SK-N-MC (cell line): ENCODE measurements at regions not wholly inside any gene's neighbourhood (a gene's known extent, or its start where the extent isn't known, plus 50 kb on each side); places are given as distances from the start of the nearest gene placed in this dataset.

ENCODE experiments used
- DNase-seq: peaks from one replicate; pipeline ENCODE4 v3.0.0-alpha.2; 2011; ENCODE audit warnings: low read depth, low spot score
- H3K27ac ChIP-seq: fragments of 200-600 bp; sonication (generic); 2 replicates; pipeline ENCODE4 v1.5.1; 2016; ENCODE audit warnings: mixed run types
- H3K36me3 ChIP-seq: fragments of 200-600 bp; sonication (generic); 2 replicates; pipeline ENCODE4 v1.6.1; 2017; ENCODE audit warnings: antibody characterized with exemption, low read length, mixed read lengths; ENCODE audit not compliant: insufficient read depth
- H3K4me3 ChIP-seq: fragments of 200-600 bp; sonication (generic); 2 replicates; pipeline ENCODE4 v1.5.1; 2016
- H3K9ac ChIP-seq: fragments of 200-600 bp; sonication (generic); 2 replicates; pipeline ENCODE4 v1.8.0; 2017; ENCODE audit warnings: mixed run types, mixed read lengths; ENCODE audit not compliant: insufficient read length
- H3K9me3 ChIP-seq: fragments of 200-600 bp; sonication (generic); 2 replicates; pipeline ENCODE4 v1.6.1; 2017; ENCODE audit warnings: low read depth, mild to moderate bottlenecking, antibody characterized with exemption, low read length, moderate library complexity, mixed read lengths
- EZH2 ChIP-seq: fragments of 200-600 bp; sonication (generic); IDR thresholded peaks from one replicate; pipeline ENCODE4 v1.6.1; 2017; ENCODE audit warnings: antibody characterized with exemption
- FOXP2 ChIP-seq: optimal IDR thresholded peaks from 2 replicates; pipeline ENCODE3; 2011; ENCODE audit warnings: mild to moderate bottlenecking, moderate library complexity; ENCODE audit not compliant: insufficient read depth; ENCODE audit errors: extremely low read length, control extremely low read depth
- POLR2AphosphoS5 ChIP-seq: IDR thresholded peaks from 2 replicates; pipeline ENCODE4 v1.6.1; 2012; ENCODE audit warnings: mild to moderate bottlenecking, low read depth, low read length, borderline replicate concordance

DNA sequence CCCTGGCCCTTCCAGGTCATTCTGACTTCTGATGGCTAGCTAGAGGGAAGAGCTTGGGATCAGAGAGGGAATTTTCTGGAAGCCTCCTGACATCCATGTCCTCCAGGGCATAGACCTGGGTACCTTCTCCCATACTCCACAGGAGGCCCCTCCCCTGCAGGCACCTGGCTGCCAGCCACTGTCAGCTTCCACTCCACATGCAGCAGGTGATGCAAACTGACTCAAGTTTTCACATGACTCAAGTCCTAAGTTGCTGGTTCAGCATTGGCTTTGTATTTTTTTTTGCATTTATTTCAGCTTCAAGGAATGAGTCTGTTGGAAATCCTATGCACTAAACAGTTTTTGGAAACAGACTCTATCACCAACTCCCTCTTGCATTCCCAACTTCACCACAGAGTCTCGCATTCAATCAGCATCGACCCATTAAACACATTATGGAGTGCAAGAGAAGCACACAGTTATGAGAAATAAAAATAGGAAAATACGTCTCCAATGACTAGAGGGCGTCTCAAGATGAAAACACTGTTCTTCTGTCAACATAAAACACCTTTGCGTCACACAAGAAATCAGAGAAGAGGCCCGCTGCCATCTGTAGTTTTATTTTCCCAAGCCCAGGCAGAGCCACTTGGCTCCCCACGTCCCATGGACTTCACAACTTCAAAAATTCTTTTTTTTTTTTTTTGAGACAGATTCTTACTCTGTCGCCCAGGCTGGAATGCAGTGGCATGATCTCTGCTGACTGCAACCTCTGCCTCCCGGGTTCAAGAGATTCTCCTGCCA lies 362.6 kb upstream of the MGMT start:
- Histone ChIP-seq H3K27ac (no peak overlapping the region), H3K4me3 (no peak overlapping the region), H3K36me3 (no peaks in the 10 kb centered on the region), H3K9ac (no peak overlapping the region), H3K9me3 (no peaks in the 10 kb centered on the region)
- no peak for TF ChIP-seq POLR2AphosphoS5
- no peak for TF ChIP-seq FOXP2
- no peak for TF ChIP-seq EZH2
- no peak for DNase-seq

DNA sequence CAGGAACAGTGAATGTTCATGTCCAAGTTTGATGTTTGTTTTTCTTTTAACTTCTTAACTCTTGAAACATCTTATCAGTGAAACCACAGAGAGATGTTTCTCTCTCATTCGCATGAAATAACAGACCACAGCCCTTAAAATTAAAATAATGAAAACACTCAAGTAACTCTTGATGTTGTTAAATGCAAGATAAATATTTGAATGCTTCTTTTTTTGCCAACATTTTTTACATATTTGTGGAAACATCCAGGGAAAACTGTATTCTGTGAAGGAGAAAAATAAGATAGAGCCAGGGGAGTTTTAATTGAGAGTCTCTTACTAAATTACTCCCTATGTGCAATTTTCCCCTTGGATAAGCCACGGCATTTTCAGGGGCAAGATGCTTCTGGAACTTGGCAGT lies 361.8 kb upstream of the MGMT start:
- Histone ChIP-seq H3K9ac (no peak overlapping the region), H3K4me3 (no peak overlapping the region), H3K36me3 (no peaks in the 10 kb centered on the region), H3K9me3 (no peaks in the 10 kb centered on the region), H3K27ac (no peak overlapping the region)
- no peak for DNase-seq
- TF ChIP-seq POLR2AphosphoS5 (no peak), FOXP2 (no peak), EZH2 (no peak)

DNA sequence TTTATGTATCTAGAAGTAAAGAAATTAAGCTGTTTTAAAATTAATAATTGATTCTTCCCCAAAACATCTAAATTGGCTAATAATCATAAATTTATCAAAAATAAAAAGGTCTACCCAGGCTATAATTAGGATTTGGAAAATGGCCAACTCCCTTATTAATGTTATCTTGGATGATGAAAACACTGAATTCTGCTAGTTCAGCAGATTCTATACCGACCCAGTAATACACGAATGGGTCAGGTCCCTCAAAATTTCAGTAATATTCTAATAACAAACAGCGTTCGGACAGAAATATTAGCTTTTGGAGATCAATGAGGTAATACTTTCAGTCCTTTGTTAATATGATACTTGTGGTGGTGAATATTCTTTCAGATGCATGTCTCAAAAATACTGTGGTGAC lies 360.7 kb upstream of the MGMT start:
- H3K9me3 ChIP-seq: no peaks in the 10 kb centered on the region
- no peak for DNase-seq
- no peak for TF ChIP-seq POLR2AphosphoS5
- no peak for TF ChIP-seq FOXP2
- no peak for TF ChIP-seq EZH2
- H3K9ac ChIP-seq: no peak overlapping the region
- H3K36me3 ChIP-seq: no peaks in the 10 kb centered on the region
- no peak overlapping the region for H3K27ac ChIP-seq
- H3K4me3 ChIP-seq: no peak overlapping the region

DNA sequence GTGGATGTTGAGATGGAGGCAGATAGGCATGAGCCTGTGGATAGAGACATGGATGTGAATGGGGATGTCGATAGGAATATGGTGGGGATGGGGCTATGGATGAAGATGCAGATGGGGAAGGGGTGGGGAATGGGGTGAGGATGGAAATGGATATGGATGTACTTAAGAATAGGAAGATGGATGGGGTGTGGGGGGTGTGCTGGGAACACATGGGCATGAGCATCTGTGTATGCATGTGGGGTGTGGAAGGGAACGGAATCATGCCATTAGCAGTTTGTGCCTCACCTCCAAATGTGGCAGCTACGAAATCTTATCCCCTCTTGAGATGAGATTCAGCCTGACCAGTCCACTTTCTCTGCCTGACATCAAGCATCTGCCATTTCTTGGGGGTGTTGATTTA lies 359.5 kb upstream of the MGMT start:
- Histone ChIP-seq H3K27ac (no peak overlapping the region), H3K36me3 (no peaks in the 10 kb centered on the region), H3K9me3 (no peaks in the 10 kb centered on the region), H3K4me3 (no peak overlapping the region), H3K9ac (no peak overlapping the region)
- no peak for TF ChIP-seq FOXP2
- no peak for TF ChIP-seq EZH2
- DNase-seq: no peak

DNA sequence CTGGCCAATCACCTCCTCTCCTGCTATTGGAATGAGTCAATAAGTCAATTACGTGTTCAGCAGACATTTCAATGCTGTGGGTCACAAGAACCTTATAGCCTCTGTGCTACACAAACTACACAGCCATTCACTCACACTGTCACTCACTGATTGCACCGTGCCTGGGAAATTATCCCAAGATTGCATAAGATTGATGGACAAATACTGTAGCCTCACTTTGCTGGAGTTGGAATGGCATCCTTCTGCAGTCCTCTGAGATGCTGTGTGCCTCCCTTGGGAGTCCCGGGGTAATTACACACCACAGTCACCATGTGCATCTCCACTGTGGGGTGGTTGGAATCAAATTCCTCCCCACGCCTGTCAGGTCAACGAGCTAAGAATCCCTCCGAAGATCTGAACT lies 358.7 kb upstream of the MGMT start:
- DNase-seq: no peak
- Histone ChIP-seq H3K9me3 (no peaks in the 10 kb centered on the region), H3K9ac (no peak overlapping the region), H3K4me3 (no peak overlapping the region), H3K27ac (no peak overlapping the region), H3K36me3 (no peaks in the 10 kb centered on the region)
- TF ChIP-seq EZH2 (no peak), POLR2AphosphoS5 (no peak), FOXP2 (no peak)

DNA sequence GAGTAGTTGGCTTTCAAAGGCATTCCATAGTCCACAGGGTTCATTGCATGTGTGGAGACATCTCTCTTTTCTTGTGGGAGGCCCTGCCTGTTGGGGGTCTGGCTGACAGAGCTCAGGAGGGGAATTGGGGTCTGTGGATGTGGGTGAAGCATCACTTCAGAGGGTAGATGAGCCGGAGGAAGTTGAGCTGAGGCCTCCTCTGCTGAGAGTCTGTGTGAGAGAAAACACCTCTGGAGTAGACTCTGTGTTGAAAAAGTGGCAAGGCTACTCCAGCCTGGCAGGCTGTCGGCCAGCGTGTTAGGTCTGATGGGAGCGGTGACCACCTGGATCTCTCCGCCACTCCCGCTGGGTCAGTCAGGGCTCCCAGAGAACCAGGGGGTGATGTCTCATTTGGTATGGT lies 358.0 kb upstream of the MGMT start:
- H3K36me3 ChIP-seq: no peaks in the 10 kb centered on the region
- no peak for DNase-seq
- no peak overlapping the region for H3K9ac ChIP-seq
- no peak overlapping the region for H3K4me3 ChIP-seq
- H3K27ac ChIP-seq: no peak overlapping the region
- no peak for TF ChIP-seq EZH2
- TF ChIP-seq FOXP2: no peak
- no peaks in the 10 kb centered on the region for H3K9me3 ChIP-seq

DNA sequence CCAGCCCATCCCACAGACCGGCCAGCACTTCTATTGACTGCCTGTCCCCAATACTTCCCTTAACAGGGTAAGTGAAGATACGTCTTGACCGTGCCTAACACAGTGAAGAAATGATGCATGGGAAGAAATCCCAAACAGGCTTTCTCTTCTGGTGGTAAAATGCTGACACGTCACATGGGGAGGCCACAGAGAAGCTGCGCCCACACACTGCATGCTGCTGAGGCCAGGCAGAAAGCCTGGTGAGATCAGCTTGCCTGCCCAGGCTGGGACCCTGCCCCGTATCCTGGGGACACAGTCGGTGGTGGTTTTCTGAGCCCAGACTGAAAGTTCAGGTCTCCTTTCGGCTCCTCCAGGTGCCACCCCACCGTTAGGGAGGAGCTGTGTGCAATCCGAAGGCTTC lies 356.3 kb upstream of the MGMT start:
- H3K4me3 ChIP-seq: no peak overlapping the region
- no peak overlapping the region for H3K9ac ChIP-seq
- DNase-seq: no peak
- TF ChIP-seq POLR2AphosphoS5: no peak
- no peak for TF ChIP-seq EZH2
- TF ChIP-seq FOXP2: no peak
- H3K36me3 ChIP-seq: no peaks in the 10 kb centered on the region
- no peaks in the 10 kb centered on the region for H3K9me3 ChIP-seq
- no peak overlapping the region for H3K27ac ChIP-seq

DNA sequence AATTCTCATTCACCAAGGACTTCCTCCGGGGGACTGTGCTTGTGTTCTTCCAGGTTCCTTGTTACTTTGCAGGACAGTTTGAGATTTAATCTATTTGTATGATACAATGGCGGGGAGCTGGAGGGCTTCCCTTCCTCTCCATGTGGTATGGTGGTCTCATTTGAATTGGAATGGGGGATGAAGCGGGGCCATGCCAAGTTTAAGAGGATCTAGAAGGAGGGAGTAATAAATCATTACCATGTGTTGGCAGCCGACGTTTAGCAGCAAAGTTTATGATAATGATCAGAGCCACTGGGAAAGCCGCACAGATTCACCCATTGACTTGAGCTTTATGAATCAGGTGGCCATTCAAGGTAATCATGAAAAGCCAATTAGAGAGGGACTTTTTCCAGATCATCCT lies 355.1 kb upstream of the MGMT start:
- Histone ChIP-seq H3K9ac (no peak overlapping the region), H3K9me3 (no peaks in the 10 kb centered on the region), H3K27ac (no peak overlapping the region), H3K36me3 (no peaks in the 10 kb centered on the region), H3K4me3 (no peak overlapping the region)
- TF ChIP-seq POLR2AphosphoS5: no peak
- TF ChIP-seq EZH2: no peak
- no peak for TF ChIP-seq FOXP2
- DNase-seq: no peak

DNA sequence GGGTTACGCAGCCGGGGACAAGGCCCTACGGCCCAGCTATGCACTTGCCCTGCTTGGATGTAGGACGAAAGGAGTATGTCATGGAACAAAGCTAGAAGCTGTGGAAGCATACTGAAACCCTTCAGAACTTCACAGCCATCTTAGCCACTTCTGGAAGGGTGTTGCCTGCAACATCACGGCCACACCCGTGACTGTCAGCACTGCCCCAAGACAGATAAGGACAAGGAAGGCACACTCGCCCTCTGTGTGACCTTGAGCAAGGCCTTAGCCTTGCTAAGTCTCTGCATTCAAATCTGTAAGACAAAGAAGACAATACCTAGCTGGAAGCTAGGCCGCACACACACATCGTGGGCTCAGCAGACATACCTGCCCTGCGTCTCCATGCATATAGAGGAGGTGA lies 352.5 kb upstream of the MGMT start:
- Histone ChIP-seq H3K36me3 (no peaks in the 10 kb centered on the region), H3K9me3 (no peaks in the 10 kb centered on the region), H3K4me3 (no peak overlapping the region), H3K27ac (no peak overlapping the region), H3K9ac (no peak overlapping the region)
- TF ChIP-seq POLR2AphosphoS5 (no peak), FOXP2 (no peak)
- no peak for DNase-seq
